ENCODE measurements at regions not wholly inside any gene's neighbourhood (a gene's known extent, or its start where the extent isn't known, plus 50 kb on each side); places are given as distances from the start of the nearest gene placed in this dataset.

DNA sequence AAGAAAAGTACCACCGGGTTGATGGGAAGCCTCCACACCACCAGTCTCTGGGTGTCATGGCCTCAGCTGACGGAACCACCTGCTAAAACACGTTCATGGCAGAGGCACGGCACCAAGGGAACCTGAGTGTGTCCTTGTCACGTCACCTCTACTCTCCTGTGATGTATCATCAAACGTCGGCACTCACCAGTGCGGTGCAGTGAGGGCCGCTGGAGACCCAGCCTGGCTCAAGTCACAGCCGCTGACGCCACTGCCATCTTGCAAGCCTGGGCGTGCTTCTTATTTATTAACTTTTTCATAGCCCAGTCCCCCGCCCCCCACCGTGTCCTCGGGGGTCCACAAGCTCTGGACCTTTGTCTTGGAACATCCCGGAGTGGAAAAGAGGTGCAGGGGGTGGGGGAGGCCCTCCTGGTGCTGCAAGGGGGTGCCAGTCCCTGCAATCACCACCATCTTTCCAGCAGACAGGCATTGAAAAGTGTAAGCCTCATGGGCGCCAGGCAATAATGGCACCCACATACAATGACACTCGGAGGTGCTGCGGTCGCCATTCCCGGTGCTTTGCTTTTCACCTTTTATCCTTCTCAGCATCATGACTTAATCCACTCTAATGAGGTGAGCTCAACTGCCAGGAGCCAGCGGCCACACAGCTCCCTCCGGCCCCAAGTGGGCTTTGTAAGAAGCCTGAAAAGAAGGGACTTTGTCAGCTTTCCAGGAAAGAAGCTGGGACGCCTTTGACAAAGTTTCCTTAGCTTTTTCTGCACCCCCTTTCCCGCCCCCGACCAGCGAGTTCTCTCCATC lies 202.3 kb upstream of the IRX1 start:
- BruUV-seq (replicated peaks), result no TSS peak
- H3K79me2 ChIP-seq (ENCODE audit: insufficient read depth, low read length), result no peaks in the 10 kb centered on the region
- no peaks in the 10 kb centered on the region for H4K20me1 ChIP-seq (ENCODE audit: insufficient read depth)
- no peaks in the 10 kb centered on the region for H3K36me3 ChIP-seq (ENCODE audit: control insufficient read depth in 1 of 2, insufficient read depth in 2 of 2, low read length in 2 of 2)
- ChIA-PET CTCF (no interaction called here), POLR2A (no interaction called here), RAD21 (ENCODE audit: low non-redundant PET in 1 of 2, low total read pairs in 2 of 2, uncharacterized antibody in 2 of 2, unreplicated experiment in 2 of 2) (no interaction called here)
- intact Hi-C loops (cut with micrococcal nuclease), result no loop called here
- DNase-seq (ENCODE audit: low read depth, low spot score) (no peak), ATAC-seq (no peak)
- TF ChIP-seq, protein P1, sequence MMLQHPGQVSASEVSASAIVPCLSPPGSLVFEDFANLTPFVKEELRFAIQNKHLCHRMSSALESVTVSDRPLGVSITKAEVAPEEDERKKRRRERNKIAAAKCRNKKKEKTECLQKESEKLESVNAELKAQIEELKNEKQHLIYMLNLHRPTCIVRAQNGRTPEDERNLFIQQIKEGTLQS (IDR thresholded peaks at IDR 0.05), result no peak
- no peak for TF ChIP-seq EGR1 (IDR thresholded peaks at IDR 0.05; ENCODE audit: low read depth)
- no peak for TF ChIP-seq TCF7L2 (IDR thresholded peaks at IDR 0.05; ENCODE audit: borderline replicate concordance, extremely low read depth, insufficient read depth, insufficient read length)
- TF ChIP-seq SRF (IDR thresholded peaks at IDR 0.05; ENCODE audit: low read depth), result no peak
- TF ChIP-seq, protein P2, sequence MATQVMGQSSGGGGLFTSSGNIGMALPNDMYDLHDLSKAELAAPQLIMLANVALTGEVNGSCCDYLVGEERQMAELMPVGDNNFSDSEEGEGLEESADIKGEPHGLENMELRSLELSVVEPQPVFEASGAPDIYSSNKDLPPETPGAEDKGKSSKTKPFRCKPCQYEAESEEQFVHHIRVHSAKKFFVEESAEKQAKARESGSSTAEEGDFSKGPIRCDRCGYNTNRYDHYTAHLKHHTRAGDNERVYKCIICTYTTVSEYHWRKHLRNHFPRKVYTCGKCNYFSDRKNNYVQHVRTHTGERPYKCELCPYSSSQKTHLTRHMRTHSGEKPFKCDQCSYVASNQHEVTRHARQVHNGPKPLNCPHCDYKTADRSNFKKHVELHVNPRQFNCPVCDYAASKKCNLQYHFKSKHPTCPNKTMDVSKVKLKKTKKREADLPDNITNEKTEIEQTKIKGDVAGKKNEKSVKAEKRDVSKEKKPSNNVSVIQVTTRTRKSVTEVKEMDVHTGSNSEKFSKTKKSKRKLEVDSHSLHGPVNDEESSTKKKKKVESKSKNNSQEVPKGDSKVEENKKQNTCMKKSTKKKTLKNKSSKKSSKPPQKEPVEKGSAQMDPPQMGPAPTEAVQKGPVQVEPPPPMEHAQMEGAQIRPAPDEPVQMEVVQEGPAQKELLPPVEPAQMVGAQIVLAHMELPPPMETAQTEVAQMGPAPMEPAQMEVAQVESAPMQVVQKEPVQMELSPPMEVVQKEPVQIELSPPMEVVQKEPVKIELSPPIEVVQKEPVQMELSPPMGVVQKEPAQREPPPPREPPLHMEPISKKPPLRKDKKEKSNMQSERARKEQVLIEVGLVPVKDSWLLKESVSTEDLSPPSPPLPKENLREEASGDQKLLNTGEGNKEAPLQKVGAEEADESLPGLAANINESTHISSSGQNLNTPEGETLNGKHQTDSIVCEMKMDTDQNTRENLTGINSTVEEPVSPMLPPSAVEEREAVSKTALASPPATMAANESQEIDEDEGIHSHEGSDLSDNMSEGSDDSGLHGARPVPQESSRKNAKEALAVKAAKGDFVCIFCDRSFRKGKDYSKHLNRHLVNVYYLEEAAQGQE (IDR thresholded peaks at IDR 0.05; ENCODE audit: low read depth), result no peak
- no peaks in the 10 kb centered on the region for H3K27me3 ChIP-seq (ENCODE audit: insufficient read depth, low read length)
- no peak overlapping the region for H3K9ac ChIP-seq (ENCODE audit: low read length)
- no peak overlapping the region for H2AFZ ChIP-seq (ENCODE audit: low read depth, low read length, poor library complexity, severe bottlenecking)
- no peak overlapping the region for H3K4me3 ChIP-seq (replicated peaks in 1 of 2; ENCODE audit: low read depth in 1 of 2, low read length in 2 of 2)
- no peak overlapping the region for H3K4me2 ChIP-seq (ENCODE audit: low read length)
- H3K9me2 ChIP-seq (ENCODE audit: insufficient read depth), result no peaks in the 10 kb centered on the region
- H3K9me3 ChIP-seq (ENCODE audit: control insufficient read depth in 1 of 2, insufficient read depth in 1 of 2, low read depth in 1 of 2, low read length in 2 of 2), result peaks cover 0 to 3% of the 10 kb centered on the region in 2 experiments; a peak in 2 of 4 replicates
- no peak overlapping the region for H3K27ac ChIP-seq (ENCODE audit: low read depth, low read length)
- H3K4me1 ChIP-seq (ENCODE audit: control insufficient read depth in 1 of 2, insufficient read depth in 2 of 2, low read length in 2 of 2), result no peaks in the 10 kb centered on the region
